K562 (cell line): ENCODE measurements at regions not wholly inside any gene's neighbourhood (a gene's known extent, or its start where the extent isn't known, plus 50 kb on each side); places are given as distances from the start of the nearest gene placed in this dataset.

ENCODE experiments used
- ATAC-seq: fragments of 200-7000 bp; cut with Tn5 transposase; 3 replicates; pipeline ENCODE4 v1.9.1; 2020; ENCODE audit warnings: moderate library complexity
- BruUV-seq: library from RNA; stranded (reverse); fragments of 400-500 nt; replicated peaks from 2 replicates; lab custom pipeline; 2021; lab: Mats Ljungman, UMichigan
- CTCF ChIA-PET: fragments of 300-600 bp; formaldehyde crosslinking; extraction: SDS; loops from one replicate; lab custom pipeline; 2021; ENCODE audit warnings: low intra/inter-chr PET ratio; lab: Yijun Ruan, JAX
- POLR2A ChIA-PET: fragments of 300-600, 350-650 bp; sonication (Branson Sonifier 250); formaldehyde crosslinking; extraction: SDS; loops from one replicate; lab custom pipeline; 2021; ENCODE audit warnings: antibody characterized with exemption, inconsistent platforms; lab: Yijun Ruan, JAX
- DNase-seq, 4 experiments: peaks; one replicate each; pipeline versions ENCODE4 v3.0.0 to v3.0.0-alpha.2; 2011 to 2018; ENCODE audit warnings: low spot score in 3 of 4, mixed read lengths in 3 of 4; ENCODE audit errors: extremely low read depth in 1 of 4
- FAIRE-seq: peaks from 2 replicates; lab custom pipeline; 2011; peaks lifted over from hg19 to GRCh38; lab: Jason Lieb, UNC
- H2AFZ ChIP-seq: 2 replicates; pipeline ENCODE4 v1.6.0; 2011; ENCODE audit warnings: low read depth, low read length, control low read depth, inconsistent platforms
- H3K27ac ChIP-seq: fragments of 200-600 bp; 3 replicates; pipeline ENCODE4 v1.8.0; 2011; ENCODE audit warnings: low read depth, mild to moderate bottlenecking, control low read depth, inconsistent platforms, low read length, moderate library complexity, mixed read lengths; ENCODE audit errors: extremely low read depth
- H3K27me3 ChIP-seq, 2 experiments: fragments of 300-600 bp in 1 of 2; 2 replicates in 1 of 2; 3 replicates in 1 of 2; pipeline versions ENCODE4 v1.6.0 to v1.8.0; 2011; ENCODE audit warnings: inconsistent platforms in 2 of 2, low read length in 2 of 2, mild to moderate bottlenecking in 1 of 2, mixed read lengths in 1 of 2, moderate library complexity in 1 of 2; ENCODE audit not compliant: control insufficient read depth in 2 of 2, insufficient read depth in 2 of 2
- H3K36me3 ChIP-seq: fragments of 300-600 bp; 3 replicates; pipeline ENCODE4 v1.8.0; 2011; ENCODE audit warnings: mild to moderate bottlenecking, low read length, inconsistent platforms; ENCODE audit not compliant: control insufficient read depth, insufficient read depth
- H3K4me1 ChIP-seq, 2 experiments: fragments of 200-600 bp in 1 of 2; replicated peaks in 1 of 2; 2 replicates in 1 of 2; 3 replicates in 1 of 2; pipeline versions ENCODE4 v1.5.1 to v1.8.0; 2011; ENCODE audit warnings: inconsistent platforms in 2 of 2, low read length in 2 of 2, mild to moderate bottlenecking in 1 of 2, mixed read lengths in 1 of 2, moderate library complexity in 1 of 2; ENCODE audit not compliant: control insufficient read depth in 2 of 2, insufficient read depth in 2 of 2
- H3K4me2 ChIP-seq: 2 replicates; pipeline ENCODE4 v1.6.1; 2011; ENCODE audit warnings: low read length, control low read depth, inconsistent platforms, mixed read lengths; ENCODE audit not compliant: insufficient read depth
- H3K4me3 ChIP-seq: fragments of 200-600 bp; sonication (generic), shearing (Covaris generic); 2 replicates; pipeline ENCODE4 v1.5.1; 2016; ENCODE audit warnings: control low read depth, inconsistent platforms
- H3K79me2 ChIP-seq: fragments of 200-600 bp; 3 replicates; pipeline ENCODE4 v1.8.0; 2011; ENCODE audit warnings: low read length, inconsistent platforms; ENCODE audit not compliant: control insufficient read depth, insufficient read depth
- H3K9ac ChIP-seq, 2 experiments: 2 replicates each; pipeline versions ENCODE4 v1.6.0 to v1.6.1; 2011; ENCODE audit warnings: low read depth in 2 of 2, low read length in 2 of 2, control low read depth in 1 of 2, inconsistent platforms in 1 of 2, mild to moderate bottlenecking in 1 of 2, mixed read lengths in 1 of 2; ENCODE audit not compliant: insufficient read depth in 1 of 2
- H3K9me1 ChIP-seq: one replicate; pipeline ENCODE4 v1.6.0; 2011; ENCODE audit warnings: inconsistent platforms, mild to moderate bottlenecking, low read length, moderate library complexity; ENCODE audit not compliant: control insufficient read depth, insufficient read depth
- H3K9me3 ChIP-seq: replicated peaks from 2 replicates; pipeline ENCODE4 v1.5.1; 2011; ENCODE audit warnings: low read depth, low read length, inconsistent platforms; ENCODE audit not compliant: control insufficient read depth, insufficient read depth
- H4K20me1 ChIP-seq: replicated peaks from 2 replicates; pipeline ENCODE4 v1.6.1; 2011; ENCODE audit warnings: low read length, inconsistent platforms, mixed read lengths; ENCODE audit not compliant: control insufficient read depth, insufficient read depth
- ATF1 ChIP-seq, 2 experiments: fragments of 450-650 bp in 1 of 2; IDR thresholded peaks; 2 replicates each; pipeline ENCODE4 v1.6.1; 2016; ENCODE audit warnings: missing compliant biosample characterization in 1 of 2, missing genetic modification characterization in 1 of 2
- CREB1 ChIP-seq, 2 experiments: sonication (generic) in 1 of 2; formaldehyde crosslinking in 1 of 2; IDR thresholded peaks; 2 replicates each; pipeline versions ENCODE4 v1.6.1 to v1.8.0; 2012 to 2022; ENCODE audit warnings: inconsistent platforms in 1 of 2, mild to moderate bottlenecking in 1 of 2, missing genetic modification reagents in 1 of 2, moderate library complexity in 1 of 2
- ELF4 ChIP-seq: fragments of 450-650 bp; formaldehyde crosslinking; IDR thresholded peaks from 2 replicates; pipeline ENCODE4 v1.4.0; 2022; ENCODE audit warnings: missing genetic modification characterization
- ILK ChIP-seq: fragments of 450-650 bp; IDR thresholded peaks from 2 replicates; pipeline ENCODE4 v1.6.1; 2016; ENCODE audit warnings: missing genetic modification characterization, low read depth, mild to moderate bottlenecking, missing compliant biosample characterization, moderate library complexity, borderline replicate concordance
- MCM5 ChIP-seq: fragments of 450-650 bp; IDR thresholded peaks from 2 replicates; pipeline ENCODE4 v1.6.1; 2016; ENCODE audit warnings: low read depth
- MGA ChIP-seq: fragments of 450-650 bp; IDR thresholded peaks from 2 replicates; pipeline ENCODE4 v1.6.1; 2016; ENCODE audit warnings: mild to moderate bottlenecking, moderate library complexity
- NFATC3 ChIP-seq: fragments of 450-650 bp; IDR thresholded peaks from 2 replicates; pipeline ENCODE4 v1.6.1; 2017; ENCODE audit warnings: mild to moderate bottlenecking
- SMARCA4 ChIP-seq: fragments of 450-650 bp; IDR thresholded peaks from 2 replicates; pipeline ENCODE4 v1.6.1; 2016
- SMC3 ChIP-seq: conservative IDR thresholded peaks from 2 replicates; pipeline ENCODE4 v1.6.1; 2011; ENCODE audit warnings: low read depth, low read length, improper control_type of control experiment; ENCODE audit not compliant: insufficient read depth
- TRIM28 ChIP-seq: fragments of 450-650 bp; IDR thresholded peaks from 2 replicates; pipeline ENCODE4 v1.6.1; 2017
- ZNF347 ChIP-seq: fragments of 450-650 bp; formaldehyde crosslinking; IDR thresholded peaks from 2 replicates; pipeline ENCODE4 v1.4.0; 2020; ENCODE audit warnings: low read depth, mild to moderate bottlenecking, moderate library complexity
- ZNF76 ChIP-seq: fragments of 250-450 bp; sonication (Bioruptor Pico); IDR thresholded peaks from 2 replicates; pipeline ENCODE4 v1.4.0; 2020; ENCODE audit warnings: mild to moderate bottlenecking, moderate library complexity, borderline replicate concordance
- ZNF785 ChIP-seq: fragments of 250-450 bp; sonication (Bioruptor Pico); IDR thresholded peaks from 2 replicates; pipeline ENCODE4 v1.4.0; 2020; ENCODE audit warnings: mild to moderate bottlenecking
- WGBS: fragments of 100-300 bp; shearing (Covaris generic); methylation state at CpG from one replicate; pipeline ENCODE4 v1.1.6; 2016; ENCODE audit warnings: low coverage, mixed read lengths; ENCODE audit not compliant: insufficient coverage; ENCODE audit errors: missing lambda C conversion rate; 5-methylcytosine and 5-hydroxymethylcytosine counted together
- in situ Hi-C: fragments of 300-500 bp; cut with MboI; formaldehyde crosslinking; loops from 4 replicates; pipeline ENCODE4 v1.15.0; 2018; ENCODE audit warnings: inconsistent platforms, mixed read lengths
- intact Hi-C: fragments of 100-400 bp; cut with micrococcal nuclease; formaldehyde crosslinking; loops from 2 replicates; pipeline ENCODE4 v1.14.2; 2022

DNA sequence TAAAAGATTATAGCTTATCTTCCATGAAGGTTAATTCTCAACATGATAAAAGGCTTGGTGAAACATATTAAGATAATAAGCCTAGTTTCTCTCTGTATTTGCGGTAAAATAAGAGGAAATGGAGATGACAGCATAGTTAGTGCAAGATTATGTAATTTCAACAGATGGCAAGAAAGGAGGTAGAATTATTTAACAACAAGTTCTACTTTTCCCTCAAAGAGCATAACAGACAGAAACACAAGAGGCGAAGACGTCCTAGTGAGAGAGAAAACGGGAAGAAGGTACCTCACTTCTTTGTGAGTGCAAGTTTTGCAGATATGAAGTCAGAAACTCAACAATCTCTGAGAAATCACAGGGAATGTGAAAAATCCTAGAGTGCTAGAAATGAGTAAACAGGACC, 144.8 kb upstream of the ADCY2 start:
- in situ Hi-C loops: no loop called here
- CTCF ChIA-PET: no interaction called here

More for the DNA sequence above, 144.8 kb upstream of the ADCY2 start:
- 0% methylated on average over 4 of the region's 4 CpGs for WGBS
- POLR2A ChIA-PET: no interaction called here
- no peak overlapping the region for H3K4me3 ChIP-seq
- intact Hi-C loops: no loop called here
- no peaks in the 10 kb centered on the region for H3K4me1 ChIP-seq
- FAIRE-seq: peak; percentile 74
- H3K79me2 ChIP-seq: no peaks in the 10 kb centered on the region
- no peak overlapping the region for H3K4me2 ChIP-seq
- H3K9me1 ChIP-seq: no peaks in the 10 kb centered on the region
- no peak overlapping the region for H3K27ac ChIP-seq
- no peak overlapping the region for H3K9ac ChIP-seq
- TF ChIP-seq ZNF76 (CRISPR knock-in tag): no peak
- no peak for TF ChIP-seq MGA
- TF ChIP-seq ZNF347 (CRISPR knock-in tag): no peak
- no peak for TF ChIP-seq MCM5
- TF ChIP-seq NFATC3: no peak
- TF ChIP-seq SMARCA4: no peak
- no peak for TF ChIP-seq ILK (tag)
- no peak for TF ChIP-seq ZNF785
- TF ChIP-seq SMC3: no peak
- no peak for TF ChIP-seq TRIM28
- no peak for TF ChIP-seq ELF4
- TF ChIP-seq ATF1 (CRISPR knock-in tag; IDR thresholded peaks at IDR 0.05): no peak
- TF ChIP-seq ATF1 (tag; IDR thresholded peaks at IDR 0.05): no peak
- TF ChIP-seq CREB1 (IDR thresholded peaks at IDR 0.05): no peak
- no peak for TF ChIP-seq CREB1 (CRISPR knock-in tag; IDR thresholded peaks at IDR 0.05)
- no TSS peak for BruUV-seq
- no peaks in the 10 kb centered on the region for H4K20me1 ChIP-seq
- no peak overlapping the region for H2AFZ ChIP-seq
- no peak for DNase-seq
- ATAC-seq: no peak
- no peaks in the 10 kb centered on the region for H3K27me3 ChIP-seq
- H3K36me3 ChIP-seq: no peaks in the 10 kb centered on the region
- no peaks in the 10 kb centered on the region for H3K9me3 ChIP-seq
